Osteocyte (in vitro differentiated cells): ENCODE measurements at regions not wholly inside any gene's neighbourhood (a gene's known extent, or its start where the extent isn't known, plus 50 kb on each side); places are given as distances from the start of the nearest gene placed in this dataset.
"Not testable (repeated sequence)": the region's sequence is repeated elsewhere in the genome, so short reads cannot be mapped to it uniquely, and the experiment has no call there.

Experiments
- DNase-seq: peaks from one replicate; pipeline ENCODE4 v3.0.0; 2021; ENCODE audit warnings: mixed read lengths; ENCODE audit not compliant: unreplicated experiment; ENCODE audit errors: extremely low spot score
- H3K27ac Mint-ChIP-seq: one replicate; pipeline ENCODE4 v1.8.0; 2021; ENCODE audit warnings: mild to moderate bottlenecking, mixed read lengths; ENCODE audit not compliant: unreplicated experiment
- H3K27me3 Mint-ChIP-seq: one replicate; pipeline ENCODE4 v1.8.0; 2021; ENCODE audit warnings: mixed read lengths; ENCODE audit not compliant: unreplicated experiment
- H3K36me3 Mint-ChIP-seq: one replicate; pipeline ENCODE4 v1.8.0; 2021; ENCODE audit warnings: mixed read lengths; ENCODE audit not compliant: unreplicated experiment
- H3K4me1 Mint-ChIP-seq: one replicate; pipeline ENCODE4 v1.8.0; 2021; ENCODE audit warnings: mixed read lengths; ENCODE audit not compliant: unreplicated experiment
- H3K4me3 Mint-ChIP-seq: one replicate; pipeline ENCODE4 v1.8.0; 2021; ENCODE audit warnings: mild to moderate bottlenecking, moderate library complexity, mixed read lengths; ENCODE audit not compliant: unreplicated experiment
- H3K9me3 Mint-ChIP-seq: one replicate; pipeline ENCODE4 v1.8.0; 2021; ENCODE audit warnings: mixed read lengths; ENCODE audit not compliant: unreplicated experiment
- CTCF ChIP-seq: fragments of 200-600 bp; sonication (generic); IDR thresholded peaks from 2 replicates; pipeline ENCODE4 v1.5.0; 2021; ENCODE audit warnings: antibody characterized with exemption, mild to moderate bottlenecking, moderate library complexity

- H3K9me3 Mint-ChIP-seq, DNase-seq, H3K27me3 Mint-ChIP-seq, H3K36me3 Mint-ChIP-seq, H3K4me3 Mint-ChIP-seq: not testable (repeated sequence)
- Mint-ChIP-seq H3K4me1 (peaks cover 77% of the 10 kb centered on the region), H3K27ac (peak overlapping the region; percentile 86)
- peak; percentile 34 for TF ChIP-seq CTCF
Measured at GRCh38 chr11:93065074-93065674, 95.7 kb downstream of the MTNR1B start.

GRCh38 chr11:93067881-93068390 is 98.5 kb downstream of the MTNR1B start:
- Mint-ChIP-seq H3K27ac (no peak overlapping the region), H3K36me3 (peaks cover 6% of the 10 kb centered on the region), H3K9me3 (no peaks in the 10 kb centered on the region), H3K4me3 (no peak overlapping the region), H3K27me3 (no peaks in the 10 kb centered on the region), H3K4me1 (peaks cover 75% of the 10 kb centered on the region)
- no peak for TF ChIP-seq CTCF
- DNase-seq = no peak

- H3K36me3 Mint-ChIP-seq = peaks cover 2% of the 10 kb centered on the region
- DNase-seq = no peak
- H3K4me1 Mint-ChIP-seq = peaks cover 45% of the 10 kb centered on the region
- H3K9me3 Mint-ChIP-seq = peaks cover 4% of the 10 kb centered on the region
- no peaks in the 10 kb centered on the region for H3K27me3 Mint-ChIP-seq
- H3K27ac Mint-ChIP-seq = peak overlapping the region; percentile 44
- H3K4me3 Mint-ChIP-seq = no peak overlapping the region
- no peak for TF ChIP-seq CTCF
Measured at GRCh38 chr11:93072229-93072914, 102.9 kb downstream of the MTNR1B start.

DNA sequence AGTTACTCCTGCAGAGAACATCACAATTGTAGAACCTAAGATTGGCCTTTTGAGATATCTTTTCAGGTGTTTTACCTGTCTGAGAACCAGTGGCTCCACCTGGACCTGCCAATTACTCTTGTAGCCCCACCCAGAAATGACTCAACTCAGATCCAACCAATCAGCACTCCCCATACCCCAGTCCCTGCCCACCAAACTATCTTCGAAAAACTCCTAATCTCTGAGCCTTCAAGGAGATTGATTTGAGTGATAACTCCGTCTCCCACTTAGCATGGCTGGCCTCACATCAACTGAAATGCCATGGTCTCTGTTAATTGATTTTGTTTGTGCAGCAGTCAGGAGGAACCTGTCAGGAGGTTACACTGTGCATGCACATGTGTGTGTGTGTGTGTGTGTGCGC is 103.6 kb downstream of the MTNR1B start:
- Mint-ChIP-seq H3K36me3 (peaks cover 2% of the 10 kb centered on the region), H3K27ac (no peak overlapping the region), H3K9me3 (peaks cover 4% of the 10 kb centered on the region), H3K4me1 (peaks cover 42% of the 10 kb centered on the region), H3K27me3 (no peaks in the 10 kb centered on the region), H3K4me3 (no peak overlapping the region)
- no peak for DNase-seq
- TF ChIP-seq CTCF = no peak

GRCh38 chr11:93073508-93074280 is 104.2 kb downstream of the MTNR1B start:
- no peak overlapping the region for H3K27ac Mint-ChIP-seq

More at GRCh38 chr11:93073508-93074280, 104.2 kb downstream of the MTNR1B start:
- H3K4me1 Mint-ChIP-seq = peaks cover 35% of the 10 kb centered on the region
- DNase-seq = no peak
- H3K27me3 Mint-ChIP-seq = no peaks in the 10 kb centered on the region
- H3K36me3 Mint-ChIP-seq = peaks cover 2% of the 10 kb centered on the region
- no peak for TF ChIP-seq CTCF
- no peak overlapping the region for H3K4me3 Mint-ChIP-seq
- H3K9me3 Mint-ChIP-seq = peaks cover 4% of the 10 kb centered on the region
